Osteoblast (primary cell): ENCODE measurements at regions not wholly inside any gene's neighbourhood (a gene's known extent, or its start where the extent isn't known, plus 50 kb on each side); places are given as distances from the start of the nearest gene placed in this dataset.

Experiments
- DNase-seq: peaks from one replicate; pipeline ENCODE4 v3.0.0; 2011; ENCODE audit warnings: low spot score, mixed read lengths; ENCODE audit not compliant: insufficient read length; ENCODE audit errors: missing footprints
- H2AFZ ChIP-seq: 2 replicates; pipeline ENCODE4 v1.6.0; 2011; ENCODE audit warnings: mild to moderate bottlenecking, low read length
- H3K27ac ChIP-seq: 2 replicates; pipeline ENCODE4 v1.5.1; 2011; ENCODE audit warnings: mild to moderate bottlenecking, low read depth, low read length, moderate library complexity
- H3K27me3 ChIP-seq: 2 replicates; pipeline ENCODE4 v1.6.0; 2012; ENCODE audit warnings: mild to moderate bottlenecking, control low read depth, inconsistent platforms, low read length, moderate library complexity; ENCODE audit not compliant: insufficient read depth
- H3K36me3 ChIP-seq: 2 replicates; pipeline ENCODE4 v1.5.1; 2011; ENCODE audit warnings: mild to moderate bottlenecking, low read length, control low read depth, moderate library complexity; ENCODE audit not compliant: insufficient read depth
- H3K4me1 ChIP-seq: 2 replicates; pipeline ENCODE4 v1.5.1; 2011; ENCODE audit warnings: mild to moderate bottlenecking, low read length, control low read depth, moderate library complexity; ENCODE audit not compliant: insufficient read depth
- H3K4me2 ChIP-seq: 2 replicates; pipeline ENCODE4 v1.6.0; 2011; ENCODE audit warnings: mild to moderate bottlenecking, low read length; ENCODE audit not compliant: insufficient read depth
- H3K4me3 ChIP-seq: fragments of 200-600 bp; sonication (generic); 3 replicates; pipeline ENCODE4 v1.5.1; 2012; ENCODE audit warnings: mild to moderate bottlenecking, low read length, inconsistent platforms; ENCODE audit not compliant: insufficient read depth
- H3K79me2 ChIP-seq: 2 replicates; pipeline ENCODE4 v1.6.0; 2012; ENCODE audit warnings: mild to moderate bottlenecking, low read length, control low read depth, inconsistent platforms; ENCODE audit not compliant: insufficient read depth
- H3K9me3 ChIP-seq: 2 replicates; pipeline ENCODE4 v1.5.1; 2011; ENCODE audit warnings: low read depth, low read length, control low read depth
- H4K20me1 ChIP-seq: 2 replicates; pipeline ENCODE4 v1.6.0; 2012; ENCODE audit warnings: mild to moderate bottlenecking, low read length, control low read depth; ENCODE audit not compliant: insufficient read depth
- CTCF ChIP-seq: IDR thresholded peaks from 2 replicates; pipeline ENCODE4 v1.5.1; 2011; ENCODE audit warnings: mild to moderate bottlenecking, low read depth, low read length, moderate library complexity; ENCODE audit errors: extremely low read depth

GRCh38 chr14:71687166-71687831 is 244.9 kb upstream of the RGS6 start:
- Histone ChIP-seq H3K27me3 (no peaks in the 10 kb centered on the region), H2AFZ (no peak overlapping the region), H3K4me1 (peaks cover 40% of the 10 kb centered on the region), H3K4me3 (no peak overlapping the region), H3K27ac (peak overlapping the region; percentile 79), H3K36me3 (peaks cover 55% of the 10 kb centered on the region), H4K20me1 (no peaks in the 10 kb centered on the region), H3K79me2 (peaks cover 41% of the 10 kb centered on the region), H3K9me3 (no peaks in the 10 kb centered on the region), H3K4me2 (peak overlapping the region; percentile 6)
- DNase-seq = no peak
- TF ChIP-seq CTCF = no peak

GRCh38 chr14:71688576-71688975 is 243.7 kb upstream of the RGS6 start:
- DNase-seq = no peak
- peaks cover 59% of the 10 kb centered on the region for H3K36me3 ChIP-seq
- no peaks in the 10 kb centered on the region for H3K9me3 ChIP-seq
- peaks cover 44% of the 10 kb centered on the region for H3K4me1 ChIP-seq
- peaks cover 41% of the 10 kb centered on the region for H3K79me2 ChIP-seq
- no peaks in the 10 kb centered on the region for H4K20me1 ChIP-seq
- H3K27ac ChIP-seq = peak overlapping the region; percentile 37
- H3K4me3 ChIP-seq = no peak overlapping the region
- peak overlapping the region; percentile 21 for H3K4me2 ChIP-seq
- no peak for TF ChIP-seq CTCF
- H2AFZ ChIP-seq = no peak overlapping the region
- H3K27me3 ChIP-seq = no peaks in the 10 kb centered on the region

- no peak overlapping the region for H3K4me3 ChIP-seq
- H3K4me1 ChIP-seq = peaks cover 45% of the 10 kb centered on the region
- H3K4me2 ChIP-seq = no peak overlapping the region
- no peak overlapping the region for H2AFZ ChIP-seq
- H4K20me1 ChIP-seq = no peaks in the 10 kb centered on the region
- H3K36me3 ChIP-seq = peaks cover 50% of the 10 kb centered on the region
- no peak for TF ChIP-seq CTCF
- H3K27me3 ChIP-seq = no peaks in the 10 kb centered on the region
- no peaks in the 10 kb centered on the region for H3K9me3 ChIP-seq
- peaks cover 40% of the 10 kb centered on the region for H3K79me2 ChIP-seq
- H3K27ac ChIP-seq = no peak overlapping the region
- DNase-seq = no peak
Measured at GRCh38 chr14:71690478-71690877, 241.8 kb upstream of the RGS6 start.

- H3K4me1 ChIP-seq = peaks cover 50% of the 10 kb centered on the region
- peaks cover 48% of the 10 kb centered on the region for H3K79me2 ChIP-seq
- TF ChIP-seq CTCF = no peak
- H3K27me3 ChIP-seq = no peaks in the 10 kb centered on the region
- peak overlapping the region; percentile 17 for H3K4me2 ChIP-seq
- H3K27ac ChIP-seq = peak overlapping the region; percentile 76
- peaks cover 52% of the 10 kb centered on the region for H3K36me3 ChIP-seq
- DNase-seq = peak; percentile 76
- no peak overlapping the region for H2AFZ ChIP-seq
- no peaks in the 10 kb centered on the region for H4K20me1 ChIP-seq
- H3K4me3 ChIP-seq = no peak overlapping the region
- no peaks in the 10 kb centered on the region for H3K9me3 ChIP-seq
Measured at GRCh38 chr14:71692496-71692895, 239.7 kb upstream of the RGS6 start.
